ENCODE measurements at regions not wholly inside any gene's neighbourhood (a gene's known extent, or its start where the extent isn't known, plus 50 kb on each side); places are given as distances from the start of the nearest gene placed in this dataset.

DNA sequence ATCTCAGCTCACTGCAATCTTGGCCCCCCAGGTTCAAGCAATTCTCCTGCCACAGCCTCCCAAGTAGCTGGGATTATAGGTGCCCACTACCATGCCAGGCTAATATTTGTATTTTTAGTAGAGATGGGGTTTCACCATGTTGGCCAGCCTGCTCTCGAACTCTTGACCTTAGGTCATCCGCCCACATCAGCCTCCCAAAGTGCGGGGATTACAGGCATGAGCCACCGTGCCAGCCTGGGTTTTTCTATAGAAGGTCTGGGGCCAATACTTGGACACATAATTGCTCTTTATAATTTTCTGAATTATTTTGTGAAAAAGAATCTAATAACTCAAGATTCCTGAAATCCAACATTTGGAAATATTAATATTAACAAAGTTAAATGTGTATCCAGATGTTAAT is 1267.7 kb upstream of the ADGRL4 start:
- no peaks in the 10 kb centered on the region for H3K27me3 Mint-ChIP-seq (ENCODE audit: insufficient read depth)
- H3K4me1 Mint-ChIP-seq (ENCODE audit: low read depth), result no peaks in the 10 kb centered on the region
- DNase-seq, result no peak
- no peak overlapping the region for H3K27ac Mint-ChIP-seq
- peaks cover 42% of the 10 kb centered on the region for H3K9me3 Mint-ChIP-seq
- H3K4me3 Mint-ChIP-seq, result no peak overlapping the region
- no peaks in the 10 kb centered on the region for H3K36me3 Mint-ChIP-seq (ENCODE audit: low read depth)
- TF ChIP-seq, protein P1, sequence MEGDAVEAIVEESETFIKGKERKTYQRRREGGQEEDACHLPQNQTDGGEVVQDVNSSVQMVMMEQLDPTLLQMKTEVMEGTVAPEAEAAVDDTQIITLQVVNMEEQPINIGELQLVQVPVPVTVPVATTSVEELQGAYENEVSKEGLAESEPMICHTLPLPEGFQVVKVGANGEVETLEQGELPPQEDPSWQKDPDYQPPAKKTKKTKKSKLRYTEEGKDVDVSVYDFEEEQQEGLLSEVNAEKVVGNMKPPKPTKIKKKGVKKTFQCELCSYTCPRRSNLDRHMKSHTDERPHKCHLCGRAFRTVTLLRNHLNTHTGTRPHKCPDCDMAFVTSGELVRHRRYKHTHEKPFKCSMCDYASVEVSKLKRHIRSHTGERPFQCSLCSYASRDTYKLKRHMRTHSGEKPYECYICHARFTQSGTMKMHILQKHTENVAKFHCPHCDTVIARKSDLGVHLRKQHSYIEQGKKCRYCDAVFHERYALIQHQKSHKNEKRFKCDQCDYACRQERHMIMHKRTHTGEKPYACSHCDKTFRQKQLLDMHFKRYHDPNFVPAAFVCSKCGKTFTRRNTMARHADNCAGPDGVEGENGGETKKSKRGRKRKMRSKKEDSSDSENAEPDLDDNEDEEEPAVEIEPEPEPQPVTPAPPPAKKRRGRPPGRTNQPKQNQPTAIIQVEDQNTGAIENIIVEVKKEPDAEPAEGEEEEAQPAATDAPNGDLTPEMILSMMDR (IDR thresholded peaks at IDR 0.05), result no peak

- peaks cover 44% of the 10 kb centered on the region for H3K9me3 Mint-ChIP-seq
- H3K36me3 Mint-ChIP-seq (ENCODE audit: low read depth), result no peaks in the 10 kb centered on the region
- no peak overlapping the region for H3K27ac Mint-ChIP-seq
- TF ChIP-seq, protein P1 (IDR thresholded peaks at IDR 0.05), result no peak
- H3K4me1 Mint-ChIP-seq (ENCODE audit: low read depth), result no peaks in the 10 kb centered on the region
- DNase-seq, result no peak
- no peaks in the 10 kb centered on the region for H3K27me3 Mint-ChIP-seq (ENCODE audit: insufficient read depth)
- H3K4me3 Mint-ChIP-seq, result no peak overlapping the region
Observed at GRCh38 chr1:80272495-80272894, 1266.0 kb upstream of the ADGRL4 start.

GRCh38 chr1:80258659-80259058 is 1252.1 kb upstream of the ADGRL4 start:
- H3K27me3 Mint-ChIP-seq (ENCODE audit: insufficient read depth), result no peaks in the 10 kb centered on the region
- H3K27ac Mint-ChIP-seq, result no peak overlapping the region
- peaks cover 27% of the 10 kb centered on the region for H3K9me3 Mint-ChIP-seq
- H3K4me3 Mint-ChIP-seq, result no peak overlapping the region
- no peak for DNase-seq
- TF ChIP-seq, protein P1 (IDR thresholded peaks at IDR 0.05), result no peak
- H3K4me1 Mint-ChIP-seq (ENCODE audit: low read depth), result no peaks in the 10 kb centered on the region
- H3K36me3 Mint-ChIP-seq (ENCODE audit: low read depth), result no peaks in the 10 kb centered on the region

DNA sequence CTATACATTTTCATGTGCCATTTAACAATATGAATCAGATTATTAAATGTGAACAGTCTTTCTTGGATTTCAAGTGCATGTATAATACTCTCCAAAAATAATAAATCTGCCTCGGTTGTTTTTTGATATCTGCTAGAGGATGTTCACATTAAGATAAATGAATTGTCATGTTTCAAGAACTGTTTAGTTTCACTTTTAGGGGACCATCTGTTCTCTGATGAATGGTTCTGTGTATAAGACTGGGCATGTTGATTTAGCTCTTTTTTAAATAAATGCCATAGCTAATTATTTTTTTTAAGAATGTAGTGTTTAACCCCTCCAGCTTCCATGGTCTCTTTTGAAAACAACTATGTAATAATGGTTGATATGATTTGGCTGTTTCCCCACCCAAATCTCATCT is 1245.1 kb upstream of the ADGRL4 start:
- Mint-ChIP-seq H3K4me1 (ENCODE audit: low read depth) (no peaks in the 10 kb centered on the region), H3K4me3 (no peak overlapping the region), H3K27me3 (ENCODE audit: insufficient read depth) (no peaks in the 10 kb centered on the region), H3K27ac (no peak overlapping the region), H3K36me3 (ENCODE audit: low read depth) (no peaks in the 10 kb centered on the region), H3K9me3 (peaks cover 42% of the 10 kb centered on the region)
- TF ChIP-seq, protein P1 (IDR thresholded peaks at IDR 0.05), result no peak
- DNase-seq, result no peak

GRCh38 chr1:80251171-80251570 is 1244.6 kb upstream of the ADGRL4 start:
- Mint-ChIP-seq H3K4me1 (ENCODE audit: low read depth) (no peaks in the 10 kb centered on the region), H3K27ac (no peak overlapping the region), H3K9me3 (peaks cover 46% of the 10 kb centered on the region), H3K27me3 (ENCODE audit: insufficient read depth) (no peaks in the 10 kb centered on the region), H3K4me3 (no peak overlapping the region), H3K36me3 (ENCODE audit: low read depth) (no peaks in the 10 kb centered on the region)
- TF ChIP-seq, protein P1 (IDR thresholded peaks at IDR 0.05), result no peak
- no peak for DNase-seq

DNA sequence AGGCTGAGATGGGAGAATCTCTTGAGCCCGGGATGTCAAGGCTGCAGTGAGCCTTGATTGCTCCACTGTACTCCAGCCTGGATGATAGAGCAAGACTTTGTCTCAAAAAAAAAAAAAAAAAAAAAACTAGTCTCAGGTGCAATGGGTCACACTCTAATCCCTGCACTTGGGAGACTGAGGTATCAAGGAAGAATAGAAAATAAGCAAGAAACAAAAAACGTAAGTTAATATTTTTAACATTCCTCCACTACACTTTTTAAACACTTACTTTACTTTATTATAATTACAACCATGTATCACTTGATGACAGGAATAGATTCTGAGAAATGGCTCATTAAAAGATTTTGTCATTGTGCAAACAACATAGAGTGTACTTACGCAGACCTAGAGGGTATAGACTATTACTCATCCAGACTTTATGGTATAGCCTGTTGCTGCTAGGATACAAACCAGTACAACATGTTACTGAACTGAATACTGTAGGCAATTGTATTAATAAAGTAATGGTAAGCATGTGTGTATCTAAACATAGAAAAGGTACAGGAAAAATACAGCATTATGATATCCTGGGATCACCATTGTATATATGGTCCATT is 1244.1 kb upstream of the ADGRL4 start:
- Mint-ChIP-seq H3K27ac (no peak overlapping the region), H3K4me3 (no peak overlapping the region), H3K9me3 (peaks cover 46% of the 10 kb centered on the region), H3K4me1 (ENCODE audit: low read depth) (no peaks in the 10 kb centered on the region), H3K36me3 (ENCODE audit: low read depth) (no peaks in the 10 kb centered on the region), H3K27me3 (ENCODE audit: insufficient read depth) (no peaks in the 10 kb centered on the region)
- TF ChIP-seq, protein P1 (IDR thresholded peaks at IDR 0.05), result no peak
- no peak for DNase-seq

Measured in HFFc6 (cell line).